ENCODE measurements at regions not wholly inside any gene's neighbourhood (a gene's known extent, or its start where the extent isn't known, plus 50 kb on each side); places are given as distances from the start of the nearest gene placed in this dataset.

DNA sequence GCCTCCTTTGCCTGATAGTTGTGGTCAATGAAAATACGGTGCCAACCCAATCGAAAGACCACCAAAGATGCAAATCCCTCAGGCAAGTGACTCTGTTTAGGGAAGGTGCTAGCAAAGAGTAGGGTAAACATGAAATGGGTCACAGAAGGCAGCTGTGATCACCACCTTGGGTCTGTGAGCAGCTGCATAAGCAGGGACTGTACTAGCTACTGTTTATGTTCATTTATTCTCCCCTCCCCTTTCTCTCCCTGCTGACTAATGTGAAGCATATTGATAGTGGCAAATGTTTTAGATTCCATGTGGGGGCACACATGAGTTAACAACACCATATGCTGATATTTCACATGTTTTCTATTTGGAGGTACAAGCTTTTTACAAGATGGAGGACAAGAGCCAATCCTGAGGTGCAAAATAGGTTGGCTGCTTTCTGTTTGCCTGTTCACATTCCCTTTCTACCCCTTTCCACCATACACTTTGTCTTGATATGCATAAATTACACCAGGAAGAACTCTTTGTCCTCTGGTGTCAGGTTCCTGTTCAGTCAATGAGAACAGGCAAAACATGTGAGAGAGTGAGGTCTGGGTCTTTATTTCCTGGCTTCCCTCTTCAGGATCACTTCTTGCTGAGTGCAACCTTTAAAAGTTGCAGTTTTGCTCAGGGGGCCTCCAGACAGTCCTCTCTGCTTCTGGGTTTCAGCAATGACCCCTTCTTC, 71.1 kb downstream of the AVPR1A start:
- DNase-seq (ENCODE audit: low read depth, low spot score) = no peak
- Mint-ChIP-seq H3K4me1 (peaks cover 31% of the 10 kb centered on the region), H3K27ac (ENCODE audit: unreplicated experiment) (no peak overlapping the region), H3K9me3 (peaks cover 3% of the 10 kb centered on the region), H3K4me3 (no peak overlapping the region), H3K36me3 (ENCODE audit: low read depth) (no peaks in the 10 kb centered on the region), H3K27me3 (ENCODE audit: low read depth) (no peaks in the 10 kb centered on the region)
- TF ChIP-seq CTCF (conservative IDR thresholded peaks at IDR 0.05) = no peak

- H3K4me1 Mint-ChIP-seq = peaks cover 30% of the 10 kb centered on the region
- DNase-seq (ENCODE audit: low read depth, low spot score) = no peak
- H3K9me3 Mint-ChIP-seq = peaks cover 5% of the 10 kb centered on the region
- H3K27me3 Mint-ChIP-seq (ENCODE audit: low read depth) = no peaks in the 10 kb centered on the region
- H3K4me3 Mint-ChIP-seq = no peak overlapping the region
- H3K27ac Mint-ChIP-seq (ENCODE audit: unreplicated experiment) = no peak overlapping the region
- no peak for TF ChIP-seq CTCF (conservative IDR thresholded peaks at IDR 0.05)
- H3K36me3 Mint-ChIP-seq (ENCODE audit: low read depth) = no peaks in the 10 kb centered on the region
Measured at GRCh38 chr12:63078906-63079305, 72.1 kb downstream of the AVPR1A start.

GRCh38 chr12:63075376-63076060, 75.5 kb downstream of the AVPR1A start:
- DNase-seq (ENCODE audit: low read depth, low spot score) = no peak
- H3K27me3 Mint-ChIP-seq (ENCODE audit: low read depth) = no peaks in the 10 kb centered on the region
- H3K36me3 Mint-ChIP-seq (ENCODE audit: low read depth) = no peaks in the 10 kb centered on the region

DNA sequence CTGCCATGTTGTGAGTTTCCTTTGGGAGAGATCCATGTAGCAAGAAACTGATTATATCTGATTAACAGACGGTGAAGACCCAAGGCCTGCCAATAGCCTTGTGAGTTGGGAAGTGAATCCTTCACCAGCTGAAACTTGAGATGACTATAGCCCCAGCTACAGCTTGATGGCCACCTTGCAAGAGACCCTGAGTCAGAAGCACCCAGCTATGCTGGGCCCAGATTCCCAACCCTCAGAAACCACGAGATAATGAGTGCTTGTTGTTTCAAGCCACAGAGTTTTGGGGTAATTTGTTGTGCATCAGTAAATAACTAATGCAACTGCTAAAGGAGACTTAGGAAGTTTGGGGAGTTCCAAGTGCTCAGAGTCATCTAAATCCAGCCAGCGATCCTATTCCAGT, 80.3 kb downstream of the AVPR1A start:
- DNase-seq (ENCODE audit: low read depth, low spot score) = no peak
- Mint-ChIP-seq H3K27ac (ENCODE audit: unreplicated experiment) (no peak overlapping the region), H3K4me1 (peaks cover 8% of the 10 kb centered on the region), H3K4me3 (no peak overlapping the region), H3K36me3 (ENCODE audit: low read depth) (no peaks in the 10 kb centered on the region), H3K27me3 (ENCODE audit: low read depth) (peaks cover 3% of the 10 kb centered on the region), H3K9me3 (peaks cover 2% of the 10 kb centered on the region)
- no peak for TF ChIP-seq CTCF (conservative IDR thresholded peaks at IDR 0.05)

More at GRCh38 chr12:63075376-63076060, 75.5 kb downstream of the AVPR1A start:
- no peak for TF ChIP-seq CTCF (conservative IDR thresholded peaks at IDR 0.05)
- Mint-ChIP-seq H3K4me1 (peaks cover 27% of the 10 kb centered on the region), H3K27ac (ENCODE audit: unreplicated experiment) (no peak overlapping the region), H3K9me3 (peaks cover 2% of the 10 kb centered on the region), H3K4me3 (no peak overlapping the region)

GRCh38 chr12:63069860-63070617, 81.0 kb downstream of the AVPR1A start:
- Mint-ChIP-seq H3K36me3 (ENCODE audit: low read depth) (no peaks in the 10 kb centered on the region), H3K27me3 (ENCODE audit: low read depth) (peaks cover 3% of the 10 kb centered on the region), H3K4me3 (no peak overlapping the region), H3K27ac (ENCODE audit: unreplicated experiment) (no peak overlapping the region), H3K9me3 (peaks cover 2% of the 10 kb centered on the region), H3K4me1 (peaks cover 2% of the 10 kb centered on the region)
- no peak for DNase-seq (ENCODE audit: low read depth, low spot score)
- TF ChIP-seq CTCF (conservative IDR thresholded peaks at IDR 0.05) = no peak

Data from neural crest cell (in vitro differentiated cells).